D721Med (cell line): ENCODE measurements at regions not wholly inside any gene's neighbourhood (a gene's known extent, or its start where the extent isn't known, plus 50 kb on each side); places are given as distances from the start of the nearest gene placed in this dataset.

Experiments
- DNase-seq: peaks from one replicate; pipeline ENCODE4 v3.0.0; 2011; ENCODE audit warnings: low spot score; ENCODE audit not compliant: insufficient read length
- FAIRE-seq: peaks from 2 replicates; lab custom pipeline; 2011; peaks lifted over from hg19 to GRCh38; lab: Jason Lieb, UNC
- TF ChIP-seq, protein P1 (sequence below): IDR thresholded peaks from 2 replicates; pipeline ENCODE4 v1.5.1; 2012; ENCODE audit warnings: mild to moderate bottlenecking, control low read depth; ENCODE audit not compliant: insufficient read depth; ENCODE audit errors: missing control alignments

DNA sequence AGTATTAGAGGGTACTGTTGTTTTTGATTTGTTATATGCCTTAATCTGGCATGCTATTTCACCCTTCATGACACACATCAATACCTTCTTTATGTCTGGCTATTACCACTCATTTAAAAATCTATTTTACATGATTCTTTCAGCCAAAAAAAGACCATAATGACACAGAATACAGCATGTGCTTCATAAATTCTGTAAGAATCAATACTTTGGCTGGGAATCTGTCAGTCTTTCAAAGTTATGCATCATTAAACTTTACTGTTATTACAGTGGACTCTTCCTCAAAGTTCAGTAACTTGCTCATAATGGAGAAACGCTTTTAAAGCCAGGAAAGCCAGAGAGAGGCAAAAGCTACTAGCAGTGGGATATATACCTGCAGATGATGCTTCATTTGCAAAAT lies 247.2 kb upstream of the ADGRL2 start:
- no peak for DNase-seq
- TF ChIP-seq, protein P1, sequence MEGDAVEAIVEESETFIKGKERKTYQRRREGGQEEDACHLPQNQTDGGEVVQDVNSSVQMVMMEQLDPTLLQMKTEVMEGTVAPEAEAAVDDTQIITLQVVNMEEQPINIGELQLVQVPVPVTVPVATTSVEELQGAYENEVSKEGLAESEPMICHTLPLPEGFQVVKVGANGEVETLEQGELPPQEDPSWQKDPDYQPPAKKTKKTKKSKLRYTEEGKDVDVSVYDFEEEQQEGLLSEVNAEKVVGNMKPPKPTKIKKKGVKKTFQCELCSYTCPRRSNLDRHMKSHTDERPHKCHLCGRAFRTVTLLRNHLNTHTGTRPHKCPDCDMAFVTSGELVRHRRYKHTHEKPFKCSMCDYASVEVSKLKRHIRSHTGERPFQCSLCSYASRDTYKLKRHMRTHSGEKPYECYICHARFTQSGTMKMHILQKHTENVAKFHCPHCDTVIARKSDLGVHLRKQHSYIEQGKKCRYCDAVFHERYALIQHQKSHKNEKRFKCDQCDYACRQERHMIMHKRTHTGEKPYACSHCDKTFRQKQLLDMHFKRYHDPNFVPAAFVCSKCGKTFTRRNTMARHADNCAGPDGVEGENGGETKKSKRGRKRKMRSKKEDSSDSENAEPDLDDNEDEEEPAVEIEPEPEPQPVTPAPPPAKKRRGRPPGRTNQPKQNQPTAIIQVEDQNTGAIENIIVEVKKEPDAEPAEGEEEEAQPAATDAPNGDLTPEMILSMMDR, result no peak
- no peak for FAIRE-seq

DNA sequence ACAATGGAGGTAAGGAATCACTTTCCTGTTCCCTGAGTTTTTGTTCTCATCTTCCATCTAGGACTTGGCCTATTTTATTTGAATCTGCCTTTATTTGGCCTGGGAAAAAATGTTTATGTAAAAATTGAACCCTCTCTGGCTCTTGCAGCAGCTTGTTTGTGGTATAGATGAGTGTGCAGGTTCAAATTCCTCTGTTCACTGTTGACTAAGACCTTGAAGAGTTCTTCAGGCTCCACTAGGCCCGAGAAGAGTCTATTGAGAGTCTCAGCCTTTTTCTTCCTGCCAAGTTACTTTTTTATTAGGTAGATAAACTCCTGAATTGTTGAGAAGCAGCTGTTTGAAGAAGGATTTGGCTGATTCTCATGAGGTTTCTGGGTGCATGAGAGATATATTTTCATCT lies 248.8 kb upstream of the ADGRL2 start:
- DNase-seq, result no peak
- FAIRE-seq, result no peak
- TF ChIP-seq, protein P1, result no peak

DNA sequence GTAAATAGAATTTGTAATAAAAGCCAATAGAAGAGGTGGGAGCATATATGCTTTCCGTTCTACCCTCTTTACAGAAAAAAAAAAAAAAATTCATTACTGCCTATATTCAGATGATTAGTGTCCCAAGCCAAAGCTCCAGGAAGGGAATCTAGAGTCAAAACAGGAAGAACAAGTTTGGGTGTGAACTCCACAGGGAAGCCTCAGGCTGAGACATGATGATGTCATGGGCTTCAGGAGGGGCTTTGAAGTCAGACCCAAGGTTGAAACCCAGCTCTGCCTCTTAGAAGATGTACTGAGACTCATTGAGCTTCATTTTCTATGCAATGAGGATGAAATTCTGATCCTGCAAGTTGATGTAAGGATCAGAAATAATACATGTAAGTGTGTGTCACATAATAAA lies 250.0 kb upstream of the ADGRL2 start:
- FAIRE-seq (no peak), DNase-seq (no peak)
- TF ChIP-seq, protein P1, result no peak

DNA sequence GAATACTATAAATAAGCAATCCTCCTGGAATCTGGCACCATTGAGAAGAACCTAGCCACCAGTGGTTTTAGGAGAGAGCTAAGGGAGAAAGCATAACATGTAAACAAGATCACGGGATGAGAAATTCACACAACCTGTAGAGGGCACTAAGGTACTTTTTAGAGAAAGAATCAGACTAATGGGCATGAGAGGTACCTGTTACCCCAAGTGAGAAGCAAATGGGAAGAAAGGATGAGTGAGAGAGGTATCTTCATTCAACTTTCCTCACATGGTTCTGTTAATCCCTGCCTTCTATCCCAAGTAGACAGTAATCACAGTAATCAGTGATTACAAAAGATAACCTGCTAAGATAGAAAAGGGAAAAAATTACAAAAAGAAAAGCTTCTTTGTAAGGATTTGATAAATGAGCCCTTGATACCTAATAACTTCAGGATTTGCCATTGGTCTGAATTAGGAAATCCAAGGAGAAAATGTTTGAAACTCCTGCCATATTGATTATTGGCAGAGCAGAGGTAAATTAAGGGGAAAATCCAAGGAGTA lies 251.1 kb upstream of the ADGRL2 start:
- FAIRE-seq (peak; percentile 81), DNase-seq (no peak)
- TF ChIP-seq, protein P1, result peak; percentile 49

DNA sequence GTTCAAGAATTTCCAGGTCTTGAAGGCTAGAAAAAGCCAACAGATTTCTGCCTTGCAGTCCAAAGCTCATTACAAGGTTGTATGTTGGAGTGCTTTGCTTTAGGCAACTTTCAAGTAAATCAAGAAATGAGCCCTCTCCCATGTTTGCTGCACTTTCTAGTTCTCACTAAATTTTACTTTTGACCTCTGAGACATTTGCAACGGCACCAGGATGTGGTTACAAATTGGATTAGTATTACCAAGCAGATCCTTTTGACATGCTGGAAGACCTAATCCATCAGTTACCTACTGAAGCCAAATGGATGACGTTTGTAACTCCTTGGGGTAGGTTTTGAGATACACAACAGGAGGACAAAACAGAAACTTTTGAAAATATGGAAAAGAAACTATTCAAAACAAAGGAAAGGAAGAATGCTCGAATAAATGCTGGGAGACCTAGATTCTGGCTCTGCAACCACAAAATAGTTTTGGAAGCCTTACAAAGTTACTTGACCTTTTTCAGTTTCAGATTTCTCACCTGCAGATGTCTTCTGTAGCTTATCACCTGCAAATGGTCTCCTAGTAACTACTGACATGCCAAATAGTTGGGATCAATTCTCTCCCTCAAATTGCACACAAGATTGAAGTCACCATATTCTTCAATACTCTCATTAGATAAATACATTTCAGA lies 251.7 kb upstream of the ADGRL2 start:
- FAIRE-seq, result peak; percentile 29
- TF ChIP-seq, protein P1, result no peak

DNA sequence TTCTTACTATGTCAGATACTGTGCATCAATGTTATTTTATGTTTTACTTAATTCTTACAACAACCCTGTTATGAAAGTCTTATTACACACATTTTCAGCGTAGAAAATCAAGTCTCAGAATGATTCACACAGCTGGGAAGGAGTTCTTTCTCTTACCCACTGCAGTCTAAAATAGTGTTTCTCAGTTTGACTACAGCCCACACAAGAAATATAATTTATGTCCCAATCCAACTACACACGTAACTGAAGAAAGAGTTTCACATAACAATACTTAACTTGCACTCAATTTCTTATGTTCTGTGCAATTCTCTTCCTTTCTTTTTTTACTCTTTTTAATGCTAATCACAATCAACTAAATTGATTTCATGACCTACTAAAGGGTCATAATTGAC lies 252.8 kb upstream of the ADGRL2 start:
- TF ChIP-seq, protein P1, result no peak
- no peak for FAIRE-seq
- DNase-seq, result no peak

More for the DNA sequence above, 251.7 kb upstream of the ADGRL2 start:
- no peak for DNase-seq

DNA sequence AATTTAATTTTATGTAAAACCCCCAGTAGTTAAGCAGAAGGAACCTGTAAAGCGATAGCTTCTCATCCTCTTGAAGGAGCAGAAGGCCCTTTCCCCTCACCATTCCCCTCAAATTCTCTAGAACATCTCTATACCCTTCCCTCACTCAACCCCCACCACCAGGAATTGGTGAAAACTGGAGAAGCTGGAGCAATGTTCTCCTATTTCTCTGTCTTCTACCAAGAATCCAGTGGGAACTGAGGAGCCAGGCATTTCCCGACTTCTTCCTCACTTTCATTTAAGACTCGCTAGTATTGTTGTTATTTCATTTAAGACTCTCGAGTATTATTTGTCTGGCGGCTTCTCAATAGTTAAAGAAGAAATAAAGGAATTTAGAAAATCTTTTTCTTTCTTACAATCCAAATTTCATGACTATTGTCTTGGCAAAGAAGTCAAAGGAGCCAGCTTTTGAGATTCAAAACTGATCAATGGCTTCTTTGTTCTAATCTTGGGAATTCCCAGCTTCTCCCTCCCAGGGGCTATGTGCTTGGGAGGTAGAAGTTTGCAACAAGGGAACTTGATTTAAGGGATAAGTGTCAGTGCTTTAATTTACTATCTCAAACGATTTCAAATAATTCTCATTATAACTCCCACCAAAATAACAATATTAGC lies 253.3 kb upstream of the ADGRL2 start:
- TF ChIP-seq, protein P1, result no peak
- FAIRE-seq (no peak), DNase-seq (no peak)
